ENCODE measurements at regions not wholly inside any gene's neighbourhood (a gene's known extent, or its start where the extent isn't known, plus 50 kb on each side); places are given as distances from the start of the nearest gene placed in this dataset.

DNA sequence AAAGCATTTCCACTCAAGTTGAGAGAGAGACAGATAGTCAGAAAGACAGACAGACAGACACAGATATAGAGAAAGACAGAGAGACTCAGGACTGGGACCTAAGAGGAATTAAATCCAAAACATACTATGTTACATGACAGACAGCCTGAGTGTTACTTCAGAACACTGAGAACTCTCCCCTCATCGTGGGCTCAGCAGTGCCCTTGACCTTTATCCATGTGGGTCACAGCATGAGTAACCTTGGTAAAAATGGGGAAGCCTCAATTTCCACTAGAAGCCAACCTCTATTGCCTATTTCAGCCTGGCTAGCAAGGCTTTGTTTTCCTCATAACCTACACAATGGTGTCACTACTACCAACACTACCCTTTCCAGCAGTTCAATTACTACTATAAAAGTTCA, 81.9 kb upstream of the TRABD2B start:
- ChIA-PET POLR2A (no interaction called here), CTCF (interaction anchor here (0.8 to 2.6 kb wide), 2 partner anchors 15 to 17 kb away, joined by 5 to 22 read pairs; no protein-coding TSS in a partner anchor)
- H3K9me3 ChIP-seq (ENCODE audit: control insufficient read depth, insufficient read depth, low read depth, low read length), result no peaks in the 10 kb centered on the region
- H3K4me3 ChIP-seq (ENCODE audit: low read depth, low read length), result no peak overlapping the region
- H3K36me3 ChIP-seq (ENCODE audit: control insufficient read depth in 2 of 2, insufficient read depth in 1 of 2, low read length in 2 of 2), result no peaks in the 10 kb centered on the region
- H3K4me1 ChIP-seq (ENCODE audit: control insufficient read depth, insufficient read depth, low read length), result peaks cover 27% of the 10 kb centered on the region
- TF ChIP-seq, protein P1, sequence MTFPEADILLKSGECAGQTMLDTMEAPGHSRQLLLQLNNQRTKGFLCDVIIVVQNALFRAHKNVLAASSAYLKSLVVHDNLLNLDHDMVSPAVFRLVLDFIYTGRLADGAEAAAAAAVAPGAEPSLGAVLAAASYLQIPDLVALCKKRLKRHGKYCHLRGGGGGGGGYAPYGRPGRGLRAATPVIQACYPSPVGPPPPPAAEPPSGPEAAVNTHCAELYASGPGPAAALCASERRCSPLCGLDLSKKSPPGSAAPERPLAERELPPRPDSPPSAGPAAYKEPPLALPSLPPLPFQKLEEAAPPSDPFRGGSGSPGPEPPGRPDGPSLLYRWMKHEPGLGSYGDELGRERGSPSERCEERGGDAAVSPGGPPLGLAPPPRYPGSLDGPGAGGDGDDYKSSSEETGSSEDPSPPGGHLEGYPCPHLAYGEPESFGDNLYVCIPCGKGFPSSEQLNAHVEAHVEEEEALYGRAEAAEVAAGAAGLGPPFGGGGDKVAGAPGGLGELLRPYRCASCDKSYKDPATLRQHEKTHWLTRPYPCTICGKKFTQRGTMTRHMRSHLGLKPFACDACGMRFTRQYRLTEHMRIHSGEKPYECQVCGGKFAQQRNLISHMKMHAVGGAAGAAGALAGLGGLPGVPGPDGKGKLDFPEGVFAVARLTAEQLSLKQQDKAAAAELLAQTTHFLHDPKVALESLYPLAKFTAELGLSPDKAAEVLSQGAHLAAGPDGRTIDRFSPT (tag by site-specific recombination; IDR thresholded peaks at IDR 0.05), result no peak
- TF ChIP-seq REPIN1 (tag by site-specific recombination; IDR thresholded peaks at IDR 0.05; ENCODE audit: low read depth) (no peak), ZNF248 (tag by site-specific recombination; IDR thresholded peaks at IDR 0.05) (no peak), GLIS1 (tag by site-specific recombination; IDR thresholded peaks at IDR 0.05) (no peak), ZNF184 (tag by site-specific recombination; IDR thresholded peaks at IDR 0.05) (no peak), ZNF146 (tag by site-specific recombination; IDR thresholded peaks at IDR 0.05) (no peak), ZNF626 (tag by site-specific recombination; IDR thresholded peaks at IDR 0.05) (no peak), ZNF776 (tag by site-specific recombination; IDR thresholded peaks at IDR 0.05; ENCODE audit: borderline replicate concordance) (no peak), BCL11B (tag by site-specific recombination; IDR thresholded peaks at IDR 0.05; ENCODE audit: low read depth) (no peak), ZIC2 (tag by site-specific recombination; IDR thresholded peaks at IDR 0.05) (no peak)
- TF ChIP-seq, protein P2, sequence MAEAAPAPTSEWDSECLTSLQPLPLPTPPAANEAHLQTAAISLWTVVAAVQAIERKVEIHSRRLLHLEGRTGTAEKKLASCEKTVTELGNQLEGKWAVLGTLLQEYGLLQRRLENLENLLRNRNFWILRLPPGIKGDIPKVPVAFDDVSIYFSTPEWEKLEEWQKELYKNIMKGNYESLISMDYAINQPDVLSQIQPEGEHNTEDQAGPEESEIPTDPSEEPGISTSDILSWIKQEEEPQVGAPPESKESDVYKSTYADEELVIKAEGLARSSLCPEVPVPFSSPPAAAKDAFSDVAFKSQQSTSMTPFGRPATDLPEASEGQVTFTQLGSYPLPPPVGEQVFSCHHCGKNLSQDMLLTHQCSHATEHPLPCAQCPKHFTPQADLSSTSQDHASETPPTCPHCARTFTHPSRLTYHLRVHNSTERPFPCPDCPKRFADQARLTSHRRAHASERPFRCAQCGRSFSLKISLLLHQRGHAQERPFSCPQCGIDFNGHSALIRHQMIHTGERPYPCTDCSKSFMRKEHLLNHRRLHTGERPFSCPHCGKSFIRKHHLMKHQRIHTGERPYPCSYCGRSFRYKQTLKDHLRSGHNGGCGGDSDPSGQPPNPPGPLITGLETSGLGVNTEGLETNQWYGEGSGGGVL (tag by site-specific recombination; IDR thresholded peaks at IDR 0.05), result no peak
- TF ChIP-seq, protein P3, sequence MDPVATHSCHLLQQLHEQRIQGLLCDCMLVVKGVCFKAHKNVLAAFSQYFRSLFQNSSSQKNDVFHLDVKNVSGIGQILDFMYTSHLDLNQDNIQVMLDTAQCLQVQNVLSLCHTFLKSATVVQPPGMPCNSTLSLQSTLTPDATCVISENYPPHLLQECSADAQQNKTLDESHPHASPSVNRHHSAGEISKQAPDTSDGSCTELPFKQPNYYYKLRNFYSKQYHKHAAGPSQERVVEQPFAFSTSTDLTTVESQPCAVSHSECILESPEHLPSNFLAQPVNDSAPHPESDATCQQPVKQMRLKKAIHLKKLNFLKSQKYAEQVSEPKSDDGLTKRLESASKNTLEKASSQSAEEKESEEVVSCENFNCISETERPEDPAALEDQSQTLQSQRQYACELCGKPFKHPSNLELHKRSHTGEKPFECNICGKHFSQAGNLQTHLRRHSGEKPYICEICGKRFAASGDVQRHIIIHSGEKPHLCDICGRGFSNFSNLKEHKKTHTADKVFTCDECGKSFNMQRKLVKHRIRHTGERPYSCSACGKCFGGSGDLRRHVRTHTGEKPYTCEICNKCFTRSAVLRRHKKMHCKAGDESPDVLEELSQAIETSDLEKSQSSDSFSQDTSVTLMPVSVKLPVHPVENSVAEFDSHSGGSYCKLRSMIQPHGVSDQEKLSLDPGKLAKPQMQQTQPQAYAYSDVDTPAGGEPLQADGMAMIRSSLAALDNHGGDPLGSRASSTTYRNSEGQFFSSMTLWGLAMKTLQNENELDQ (tag by site-specific recombination; IDR thresholded peaks at IDR 0.05; ENCODE audit: low read depth), result no peak
- no peak overlapping the region; the same call in 1 of the 2 replicates for H3K27ac ChIP-seq (ENCODE audit: extremely low read depth, low read depth, low read length)

DNA sequence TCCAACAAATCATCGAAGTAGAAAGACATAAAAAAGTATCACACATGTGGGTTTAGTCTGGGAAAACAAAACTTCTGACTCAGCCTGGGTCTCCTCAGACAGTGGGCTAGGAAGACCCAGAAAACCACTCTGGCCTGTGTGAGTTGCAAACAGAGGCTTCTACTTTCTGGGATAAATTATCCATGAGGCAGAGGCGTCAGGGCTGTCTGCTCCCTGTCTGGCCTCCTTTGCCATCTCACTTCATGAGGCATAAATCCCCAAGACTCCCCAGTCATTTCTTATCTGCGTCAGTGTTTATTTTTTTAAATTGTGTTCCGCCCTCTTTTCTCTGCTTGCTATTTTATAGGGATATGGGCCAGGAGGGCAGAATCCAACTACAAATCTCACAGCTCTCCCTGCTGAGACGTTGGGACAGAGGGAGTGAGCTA, 80.6 kb upstream of the TRABD2B start:
- H3K4me3 ChIP-seq (ENCODE audit: low read depth, low read length), result no peak overlapping the region
- ChIA-PET POLR2A (interaction anchor here (1.1 kb wide), 1 partner anchor 16 kb away, joined by 3 read pairs; no protein-coding TSS in a partner anchor), CTCF (interaction anchor here (0.5 to 2.6 kb wide), 6 partner anchors 8 to 125 kb away, joined by 3 to 22 read pairs (median 4); no protein-coding TSS in a partner anchor)
- H3K9me3 ChIP-seq (ENCODE audit: control insufficient read depth, insufficient read depth, low read depth, low read length), result no peaks in the 10 kb centered on the region
- H3K36me3 ChIP-seq (ENCODE audit: control insufficient read depth in 2 of 2, insufficient read depth in 1 of 2, low read length in 2 of 2), result no peaks in the 10 kb centered on the region
- H3K27ac ChIP-seq (ENCODE audit: extremely low read depth, low read depth, low read length), result peak overlapping the region; percentile 65
- peaks cover 23% of the 10 kb centered on the region for H3K4me1 ChIP-seq (ENCODE audit: control insufficient read depth, insufficient read depth, low read length)
- TF ChIP-seq SCRT2 (tag by site-specific recombination; IDR thresholded peaks at IDR 0.05) (no peak), ZBTB8A (tag by site-specific recombination; IDR thresholded peaks at IDR 0.05) (peak; percentile 72), ZNF629 (tag by site-specific recombination; IDR thresholded peaks at IDR 0.05) (peak; percentile 25; the same call in 1 of the 2 replicates), TCF7L2 (IDR thresholded peaks at IDR 0.05; ENCODE audit: borderline replicate concordance, low read depth, low read length) (peak; percentile 35; the same call in 1 of the 2 replicates), KLF7 (tag by site-specific recombination; IDR thresholded peaks at IDR 0.05; ENCODE audit: borderline replicate concordance) (peak; percentile 63; the same call in 1 of the 2 replicates), WT1 (tag by site-specific recombination; IDR thresholded peaks at IDR 0.05) (peak; percentile 94), ZNF654 (tag by site-specific recombination; IDR thresholded peaks at IDR 0.05; ENCODE audit: low read depth) (no peak)
- TF ChIP-seq, protein P4, sequence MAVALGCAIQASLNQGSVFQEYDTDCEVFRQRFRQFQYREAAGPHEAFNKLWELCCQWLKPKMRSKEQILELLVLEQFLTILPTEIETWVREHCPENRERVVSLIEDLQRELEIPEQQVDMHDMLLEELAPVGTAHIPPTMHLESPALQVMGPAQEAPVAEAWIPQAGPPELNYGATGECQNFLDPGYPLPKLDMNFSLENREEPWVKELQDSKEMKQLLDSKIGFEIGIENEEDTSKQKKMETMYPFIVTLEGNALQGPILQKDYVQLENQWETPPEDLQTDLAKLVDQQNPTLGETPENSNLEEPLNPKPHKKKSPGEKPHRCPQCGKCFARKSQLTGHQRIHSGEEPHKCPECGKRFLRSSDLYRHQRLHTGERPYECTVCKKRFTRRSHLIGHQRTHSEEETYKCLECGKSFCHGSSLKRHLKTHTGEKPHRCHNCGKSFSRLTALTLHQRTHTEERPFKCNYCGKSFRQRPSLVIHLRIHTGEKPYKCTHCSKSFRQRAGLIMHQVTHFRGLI (tag by site-specific recombination; IDR thresholded peaks at IDR 0.05), result no peak
- TF ChIP-seq, protein P5, sequence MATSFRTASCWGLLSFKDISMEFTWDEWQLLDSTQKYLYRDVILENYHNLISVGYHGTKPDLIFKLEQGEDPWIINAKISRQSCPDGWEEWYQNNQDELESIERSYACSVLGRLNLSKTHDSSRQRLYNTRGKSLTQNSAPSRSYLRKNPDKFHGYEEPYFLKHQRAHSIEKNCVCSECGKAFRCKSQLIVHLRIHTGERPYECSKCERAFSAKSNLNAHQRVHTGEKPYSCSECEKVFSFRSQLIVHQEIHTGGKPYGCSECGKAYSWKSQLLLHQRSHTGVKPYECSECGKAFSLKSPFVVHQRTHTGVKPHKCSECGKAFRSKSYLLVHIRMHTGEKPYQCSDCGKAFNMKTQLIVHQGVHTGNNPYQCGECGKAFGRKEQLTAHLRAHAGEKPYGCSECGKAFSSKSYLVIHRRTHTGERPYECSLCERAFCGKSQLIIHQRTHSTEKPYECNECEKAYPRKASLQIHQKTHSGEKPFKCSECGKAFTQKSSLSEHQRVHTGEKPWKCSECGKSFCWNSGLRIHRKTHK (tag by site-specific recombination; IDR thresholded peaks at IDR 0.05), result no peak
- TF ChIP-seq, protein P6, sequence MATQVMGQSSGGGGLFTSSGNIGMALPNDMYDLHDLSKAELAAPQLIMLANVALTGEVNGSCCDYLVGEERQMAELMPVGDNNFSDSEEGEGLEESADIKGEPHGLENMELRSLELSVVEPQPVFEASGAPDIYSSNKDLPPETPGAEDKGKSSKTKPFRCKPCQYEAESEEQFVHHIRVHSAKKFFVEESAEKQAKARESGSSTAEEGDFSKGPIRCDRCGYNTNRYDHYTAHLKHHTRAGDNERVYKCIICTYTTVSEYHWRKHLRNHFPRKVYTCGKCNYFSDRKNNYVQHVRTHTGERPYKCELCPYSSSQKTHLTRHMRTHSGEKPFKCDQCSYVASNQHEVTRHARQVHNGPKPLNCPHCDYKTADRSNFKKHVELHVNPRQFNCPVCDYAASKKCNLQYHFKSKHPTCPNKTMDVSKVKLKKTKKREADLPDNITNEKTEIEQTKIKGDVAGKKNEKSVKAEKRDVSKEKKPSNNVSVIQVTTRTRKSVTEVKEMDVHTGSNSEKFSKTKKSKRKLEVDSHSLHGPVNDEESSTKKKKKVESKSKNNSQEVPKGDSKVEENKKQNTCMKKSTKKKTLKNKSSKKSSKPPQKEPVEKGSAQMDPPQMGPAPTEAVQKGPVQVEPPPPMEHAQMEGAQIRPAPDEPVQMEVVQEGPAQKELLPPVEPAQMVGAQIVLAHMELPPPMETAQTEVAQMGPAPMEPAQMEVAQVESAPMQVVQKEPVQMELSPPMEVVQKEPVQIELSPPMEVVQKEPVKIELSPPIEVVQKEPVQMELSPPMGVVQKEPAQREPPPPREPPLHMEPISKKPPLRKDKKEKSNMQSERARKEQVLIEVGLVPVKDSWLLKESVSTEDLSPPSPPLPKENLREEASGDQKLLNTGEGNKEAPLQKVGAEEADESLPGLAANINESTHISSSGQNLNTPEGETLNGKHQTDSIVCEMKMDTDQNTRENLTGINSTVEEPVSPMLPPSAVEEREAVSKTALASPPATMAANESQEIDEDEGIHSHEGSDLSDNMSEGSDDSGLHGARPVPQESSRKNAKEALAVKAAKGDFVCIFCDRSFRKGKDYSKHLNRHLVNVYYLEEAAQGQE (tag by site-specific recombination; IDR thresholded peaks at IDR 0.05), result no peak

All from HEK293 (cell line).